ENCODE measurements at regions not wholly inside any gene's neighbourhood (a gene's known extent, or its start where the extent isn't known, plus 50 kb on each side); places are given as distances from the start of the nearest gene placed in this dataset.
"Not testable (repeated sequence)": the region's sequence is repeated elsewhere in the genome, so short reads cannot be mapped to it uniquely, and the experiment has no call there.

- H3K27ac ChIP-seq (replicated peaks) = no peak overlapping the region
- DNase-seq = no peak
- no peak for TF ChIP-seq CTCF (IDR thresholded peaks at IDR 0.05; ENCODE audit: borderline replicate concordance)
- H3K4me1 ChIP-seq = peaks cover 24% of the 10 kb centered on the region
- intact Hi-C loops (cut with micrococcal nuclease) = no loop called here
- H3K36me3 ChIP-seq = no peaks in the 10 kb centered on the region
- H3K9me3 ChIP-seq (replicated peaks) = no peaks in the 10 kb centered on the region
- H3K27me3 ChIP-seq (ENCODE audit: low read depth) = peaks cover 69% of the 10 kb centered on the region
- peak overlapping the region; percentile 66 for H3K4me3 ChIP-seq
These were observed 86.5 kb upstream of the RHOU start for GRCh38 chr1:228648647-228649383.

GRCh38 chr1:228650141-228650540, 85.1 kb upstream of the RHOU start:
- no peaks in the 10 kb centered on the region for H3K36me3 ChIP-seq
- H3K9me3 ChIP-seq (replicated peaks) = no peaks in the 10 kb centered on the region
- H3K4me1 ChIP-seq = peaks cover 24% of the 10 kb centered on the region
- intact Hi-C loops (cut with micrococcal nuclease) = no loop called here
- H3K27ac ChIP-seq (replicated peaks) = no peak overlapping the region
- DNase-seq = no peak
- no peak overlapping the region for H3K4me3 ChIP-seq
- TF ChIP-seq CTCF (IDR thresholded peaks at IDR 0.05; ENCODE audit: borderline replicate concordance) = no peak
- H3K27me3 ChIP-seq (ENCODE audit: low read depth) = peaks cover 83% of the 10 kb centered on the region

GRCh38 chr1:228650946-228651345, 84.3 kb upstream of the RHOU start:
- intact Hi-C loops (cut with micrococcal nuclease) = no loop called here
- no peak for DNase-seq
- H3K27ac ChIP-seq (replicated peaks) = no peak overlapping the region
- H3K4me1 ChIP-seq = peaks cover 24% of the 10 kb centered on the region
- H3K27me3 ChIP-seq (ENCODE audit: low read depth) = peaks cover 91% of the 10 kb centered on the region
- TF ChIP-seq CTCF (IDR thresholded peaks at IDR 0.05; ENCODE audit: borderline replicate concordance) = no peak
- H3K9me3 ChIP-seq (replicated peaks) = no peaks in the 10 kb centered on the region
- no peaks in the 10 kb centered on the region for H3K36me3 ChIP-seq
- no peak overlapping the region for H3K4me3 ChIP-seq

- Histone ChIP-seq H3K4me3 (no peak overlapping the region), H3K4me1 (peaks cover 17% of the 10 kb centered on the region), H3K9me3 (replicated peaks) (no peaks in the 10 kb centered on the region), H3K27me3 (ENCODE audit: low read depth) (peaks cover 95% of the 10 kb centered on the region), H3K36me3 (no peaks in the 10 kb centered on the region), H3K27ac (replicated peaks) (no peak overlapping the region)
- DNase-seq = no peak
- intact Hi-C loops (cut with micrococcal nuclease) = no loop called here
- no peak for TF ChIP-seq CTCF (IDR thresholded peaks at IDR 0.05; ENCODE audit: borderline replicate concordance)
These were observed 83.2 kb upstream of the RHOU start for GRCh38 chr1:228652116-228652515.

- intact Hi-C loops (cut with micrococcal nuclease); DNase-seq; H3K4me3 ChIP-seq; H3K27ac ChIP-seq (replicated peaks); H3K9me3 ChIP-seq (replicated peaks); H3K36me3 ChIP-seq; H3K4me1 ChIP-seq: not testable (repeated sequence)
- H3K27me3 ChIP-seq (ENCODE audit: low read depth) = peaks cover 87% of the 10 kb centered on the region
These were observed 82.2 kb upstream of the RHOU start for GRCh38 chr1:228653057-228653456.

GRCh38 chr1:228653748-228654147, 81.5 kb upstream of the RHOU start:
- Histone ChIP-seq H3K4me3 (no peak overlapping the region), H3K36me3 (no peaks in the 10 kb centered on the region), H3K27me3 (ENCODE audit: low read depth) (peaks cover 80% of the 10 kb centered on the region), H3K9me3 (replicated peaks) (no peaks in the 10 kb centered on the region), H3K27ac (replicated peaks) (no peak overlapping the region), H3K4me1 (peaks cover 1% of the 10 kb centered on the region)
- intact Hi-C loops (cut with micrococcal nuclease) = no loop called here
- DNase-seq = no peak
- TF ChIP-seq CTCF (IDR thresholded peaks at IDR 0.05; ENCODE audit: borderline replicate concordance) = no peak
